H1 (cell line): ENCODE measurements at regions not wholly inside any gene's neighbourhood (a gene's known extent, or its start where the extent isn't known, plus 50 kb on each side); places are given as distances from the start of the nearest gene placed in this dataset.

Experiments
- CEBPB ChIP-seq: IDR thresholded peaks from 2 replicates; pipeline ENCODE4 v1.6.1; 2012; ENCODE audit warnings: low read depth, low read length
- KDM1A ChIP-seq: fragments of 200-600, 300-600 bp; sonication (generic); IDR thresholded peaks from 2 replicates; pipeline ENCODE4 v1.7.1; 2016; ENCODE audit warnings: mild to moderate bottlenecking, low read length, borderline replicate concordance
- KDM5A ChIP-seq: fragments of 200-600 bp; IDR thresholded peaks from 2 replicates; pipeline ENCODE4 v1.7.1; 2012; ENCODE audit warnings: mild to moderate bottlenecking, low read length, inconsistent platforms, mixed read lengths
- RXRA ChIP-seq: IDR thresholded peaks from 2 replicates; pipeline ENCODE4 v1.6.1; 2011; ENCODE audit warnings: low read depth, mild to moderate bottlenecking, low read length, moderate library complexity; ENCODE audit not compliant: insufficient read depth

DNA sequence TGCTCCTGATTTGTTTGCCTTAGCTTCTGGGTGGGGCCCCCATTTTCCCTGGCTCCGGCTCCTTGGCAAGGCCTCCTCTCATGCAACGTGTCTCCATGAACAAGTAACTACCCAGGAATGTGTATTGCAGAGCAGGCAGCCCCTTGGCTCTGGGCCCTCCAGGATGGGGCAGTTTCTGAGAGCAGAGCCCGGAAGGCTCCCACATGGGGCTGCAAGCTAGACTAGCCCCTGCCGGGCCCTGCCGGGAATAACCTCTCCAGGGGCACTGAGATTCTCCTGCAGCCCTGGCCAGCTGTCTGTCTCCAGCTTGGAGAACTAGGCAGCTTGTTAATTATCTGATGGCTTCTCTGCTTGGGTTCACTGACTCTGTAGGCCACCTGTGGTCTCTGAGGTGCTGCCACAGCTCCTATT lies 184.0 kb upstream of the INHBA start (continued):
- TF ChIP-seq KDM5A (no peak), RXRA (no peak), KDM1A (no peak), CEBPB (no peak)
